ENCODE measurements at regions not wholly inside any gene's neighbourhood (a gene's known extent, or its start where the extent isn't known, plus 50 kb on each side); places are given as distances from the start of the nearest gene placed in this dataset.

- no peak for DNase-seq (ENCODE audit: insufficient read length, low spot score, missing footprints)
- Histone ChIP-seq H3K9me3 (ENCODE audit: low read depth, low read length) (peaks cover 2% of the 10 kb centered on the region), H3K79me2 (ENCODE audit: insufficient read depth, low read length) (no peaks in the 10 kb centered on the region), H4K20me1 (ENCODE audit: insufficient read depth, low read length) (no peaks in the 10 kb centered on the region), H2AFZ (ENCODE audit: low read length) (no peak overlapping the region), H3K4me1 (ENCODE audit: insufficient read depth, low read length) (no peaks in the 10 kb centered on the region), H3K36me3 (ENCODE audit: insufficient read depth, low read length) (no peaks in the 10 kb centered on the region), H3K27me3 (ENCODE audit: insufficient read depth, low read length) (no peaks in the 10 kb centered on the region), H3K4me3 (ENCODE audit: insufficient read depth, low read length) (no peak overlapping the region), H3K27ac (ENCODE audit: low read depth, low read length) (no peak overlapping the region), H3K4me2 (ENCODE audit: insufficient read depth, low read length) (no peak overlapping the region)
- TF ChIP-seq CTCF (IDR thresholded peaks at IDR 0.05; ENCODE audit: extremely low read depth, low read depth, low read length): no peak
Measured at GRCh38 chr2:142535311-142535710, 342.2 kb upstream of the KYNU start.

GRCh38 chr2:142533177-142533576, 344.3 kb upstream of the KYNU start:
- Histone ChIP-seq H3K4me3 (ENCODE audit: insufficient read depth, low read length) (no peak overlapping the region), H3K4me1 (ENCODE audit: insufficient read depth, low read length) (no peaks in the 10 kb centered on the region), H3K36me3 (ENCODE audit: insufficient read depth, low read length) (no peaks in the 10 kb centered on the region), H3K79me2 (ENCODE audit: insufficient read depth, low read length) (no peaks in the 10 kb centered on the region), H3K27me3 (ENCODE audit: insufficient read depth, low read length) (no peaks in the 10 kb centered on the region), H3K9me3 (ENCODE audit: low read depth, low read length) (peaks cover 2% of the 10 kb centered on the region), H3K4me2 (ENCODE audit: insufficient read depth, low read length) (no peak overlapping the region), H4K20me1 (ENCODE audit: insufficient read depth, low read length) (no peaks in the 10 kb centered on the region), H2AFZ (ENCODE audit: low read length) (no peak overlapping the region), H3K27ac (ENCODE audit: low read depth, low read length) (no peak overlapping the region)
- no peak for DNase-seq (ENCODE audit: insufficient read length, low spot score, missing footprints)
- TF ChIP-seq CTCF (IDR thresholded peaks at IDR 0.05; ENCODE audit: extremely low read depth, low read depth, low read length): no peak

GRCh38 chr2:142531377-142531776, 346.1 kb upstream of the KYNU start:
- no peaks in the 10 kb centered on the region for H3K4me1 ChIP-seq (ENCODE audit: insufficient read depth, low read length)

GRCh38 chr2:142525720-142526119, 351.7 kb upstream of the KYNU start:
- no peaks in the 10 kb centered on the region for H3K27me3 ChIP-seq (ENCODE audit: insufficient read depth, low read length)
- no peak overlapping the region for H2AFZ ChIP-seq (ENCODE audit: low read length)
- H3K4me3 ChIP-seq (ENCODE audit: insufficient read depth, low read length): no peak overlapping the region
- no peak overlapping the region for H3K27ac ChIP-seq (ENCODE audit: low read depth, low read length)
- no peaks in the 10 kb centered on the region for H4K20me1 ChIP-seq (ENCODE audit: insufficient read depth, low read length)
- no peak overlapping the region for H3K4me2 ChIP-seq (ENCODE audit: insufficient read depth, low read length)
- no peaks in the 10 kb centered on the region for H3K4me1 ChIP-seq (ENCODE audit: insufficient read depth, low read length)
- no peaks in the 10 kb centered on the region for H3K36me3 ChIP-seq (ENCODE audit: insufficient read depth, low read length)
- no peaks in the 10 kb centered on the region for H3K79me2 ChIP-seq (ENCODE audit: insufficient read depth, low read length)
- no peak for TF ChIP-seq CTCF (IDR thresholded peaks at IDR 0.05; ENCODE audit: extremely low read depth, low read depth, low read length)
- DNase-seq (ENCODE audit: insufficient read length, low spot score, missing footprints): no peak
- H3K9me3 ChIP-seq (ENCODE audit: low read depth, low read length): no peaks in the 10 kb centered on the region

More at GRCh38 chr2:142531377-142531776, 346.1 kb upstream of the KYNU start:
- Histone ChIP-seq H3K27me3 (ENCODE audit: insufficient read depth, low read length) (no peaks in the 10 kb centered on the region), H2AFZ (ENCODE audit: low read length) (no peak overlapping the region), H3K79me2 (ENCODE audit: insufficient read depth, low read length) (no peaks in the 10 kb centered on the region), H3K4me3 (ENCODE audit: insufficient read depth, low read length) (no peak overlapping the region), H3K27ac (ENCODE audit: low read depth, low read length) (no peak overlapping the region), H4K20me1 (ENCODE audit: insufficient read depth, low read length) (no peaks in the 10 kb centered on the region), H3K4me2 (ENCODE audit: insufficient read depth, low read length) (no peak overlapping the region), H3K36me3 (ENCODE audit: insufficient read depth, low read length) (no peaks in the 10 kb centered on the region), H3K9me3 (ENCODE audit: low read depth, low read length) (peaks cover 2% of the 10 kb centered on the region)
- DNase-seq (ENCODE audit: insufficient read length, low spot score, missing footprints): no peak
- TF ChIP-seq CTCF (IDR thresholded peaks at IDR 0.05; ENCODE audit: extremely low read depth, low read depth, low read length): no peak

Data from osteoblast (primary cell).